ENCODE measurements at regions not wholly inside any gene's neighbourhood (a gene's known extent, or its start where the extent isn't known, plus 50 kb on each side); places are given as distances from the start of the nearest gene placed in this dataset.

- no peaks in the 10 kb centered on the region for H3K9me3 ChIP-seq (replicated peaks in 1 of 3)
- H3K36me3 ChIP-seq (replicated peaks in 1 of 2) = no peaks in the 10 kb centered on the region
- intact Hi-C loops (cut with DNase I) = no loop called here
- TF ChIP-seq CTCF (IDR thresholded peaks at IDR 0.05) (no peak), POLR2A (IDR thresholded peaks at IDR 0.05) (no peak)
- 70 to 76% (median 70%) methylated on average over 1 of the region's 1 CpG for WGBS, 4 donors
- H3K27ac ChIP-seq = no peak overlapping the region
- no peak for DNase-seq
- no peak overlapping the region for H3K4me3 ChIP-seq
- peaks cover 0 to 5% of the 10 kb centered on the region in 2 donors for H3K4me1 ChIP-seq (replicated peaks in 1 of 2)
- H3K27me3 ChIP-seq = no peaks in the 10 kb centered on the region
Measured at GRCh38 chr6:28646650-28647049, 121.0 kb downstream of the GPX5 start.

- intact Hi-C loops (cut with DNase I) = no loop called here
- DNase-seq = peak; percentile 42 to 68 (median 52)
- no peak for TF ChIP-seq CTCF (IDR thresholded peaks at IDR 0.05)
- TF ChIP-seq POLR2A (IDR thresholded peaks at IDR 0.05) = no peak
- H3K27ac ChIP-seq = no peak overlapping the region
- H3K4me3 ChIP-seq = peak overlapping the region in 2 of 4 donors; percentile 7 to 51
- WGBS, 4 donors = 0 to 1% (median 1%) methylated on average over 27 of the region's 27 CpGs
- no peaks in the 10 kb centered on the region for H3K27me3 ChIP-seq
- H3K4me1 ChIP-seq (replicated peaks in 1 of 2) = peaks cover 0 to 5% of the 10 kb centered on the region in 2 donors
- no peaks in the 10 kb centered on the region for H3K9me3 ChIP-seq (replicated peaks in 1 of 3)
- H3K36me3 ChIP-seq (replicated peaks in 1 of 2) = no peaks in the 10 kb centered on the region
Measured at GRCh38 chr6:28648035-28648877, 122.6 kb downstream of the GPX5 start.

DNA sequence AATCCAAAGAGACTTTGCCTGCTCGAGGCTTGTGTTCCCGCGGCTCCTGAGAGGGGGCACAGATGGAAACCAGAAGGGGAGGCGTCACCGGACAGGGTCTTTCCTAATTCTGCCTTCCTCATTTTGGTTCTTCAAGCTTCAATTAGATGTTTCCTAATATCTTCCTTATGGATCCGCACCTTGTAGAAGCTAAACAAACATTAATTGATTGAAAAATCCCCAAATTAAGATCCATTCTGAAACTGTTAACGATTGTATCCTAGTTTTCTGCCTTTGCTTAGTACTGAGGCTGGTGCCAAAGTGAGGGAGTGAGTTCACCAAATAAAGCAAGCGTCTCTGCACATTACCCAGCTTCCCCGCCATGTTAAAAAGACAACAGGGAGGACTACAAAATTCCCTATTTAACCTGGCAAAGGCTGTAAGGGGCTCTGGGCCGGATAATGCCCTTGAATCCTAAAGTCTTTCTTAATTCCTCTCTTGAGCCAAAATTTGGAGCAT is 123.2 kb downstream of the GPX5 start:
- Histone ChIP-seq H3K27me3 (no peaks in the 10 kb centered on the region), H3K4me1 (replicated peaks in 1 of 2) (peaks cover 0 to 5% of the 10 kb centered on the region in 2 donors), H3K9me3 (replicated peaks in 1 of 3) (no peaks in the 10 kb centered on the region), H3K4me3 (peak overlapping the region in 2 of 4 donors; percentile 7 to 51), H3K27ac (no peak overlapping the region), H3K36me3 (replicated peaks in 1 of 2) (no peaks in the 10 kb centered on the region)
- DNase-seq = no peak
- WGBS, 4 donors = 4 to 6% (median 5%) methylated on average over 10 of the region's 10 CpGs
- intact Hi-C loops (cut with DNase I) = no loop called here
- TF ChIP-seq CTCF (IDR thresholded peaks at IDR 0.05) (no peak), POLR2A (IDR thresholded peaks at IDR 0.05) (no peak)

DNA sequence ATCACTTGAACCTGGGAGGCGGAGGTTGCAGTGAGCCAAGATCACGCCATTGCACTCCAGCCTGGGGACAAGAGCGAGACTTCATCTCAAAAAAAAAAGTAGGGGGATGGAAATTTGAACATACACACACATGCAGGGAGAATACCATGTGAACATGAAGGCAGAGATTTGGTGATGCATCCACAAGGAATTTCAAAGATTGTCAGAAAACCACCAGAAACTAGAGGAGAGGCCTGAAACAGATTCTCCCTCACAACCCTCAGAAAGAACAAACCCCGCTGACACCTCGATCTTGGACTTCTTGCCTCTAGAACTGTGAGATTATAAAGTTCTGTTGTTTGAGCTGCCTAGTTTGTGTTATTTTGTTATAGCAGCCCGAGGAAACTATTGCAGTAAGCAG is 125.5 kb downstream of the GPX5 start:
- H3K27ac ChIP-seq = no peak overlapping the region
- no peaks in the 10 kb centered on the region for H3K27me3 ChIP-seq
- H3K9me3 ChIP-seq (replicated peaks in 1 of 3) = no peaks in the 10 kb centered on the region
- H3K4me3 ChIP-seq = no peak overlapping the region
- no peak for DNase-seq
- no peaks in the 10 kb centered on the region for H3K36me3 ChIP-seq (replicated peaks in 1 of 2)
- intact Hi-C loops (cut with DNase I) = no loop called here
- peaks cover 0 to 5% of the 10 kb centered on the region in 2 donors for H3K4me1 ChIP-seq (replicated peaks in 1 of 2)
- no peak for TF ChIP-seq CTCF (IDR thresholded peaks at IDR 0.05)
- TF ChIP-seq POLR2A (IDR thresholded peaks at IDR 0.05) = no peak
- WGBS, 4 donors = 86 to 95% (median 90%) methylated on average over 6 of the region's 6 CpGs

Measured in adrenal gland (tissue), 9 donors.